CD4-positive, alpha-beta T cell (primary cell): ENCODE measurements at regions not wholly inside any gene's neighbourhood (a gene's known extent, or its start where the extent isn't known, plus 50 kb on each side); places are given as distances from the start of the nearest gene placed in this dataset.

Experiments used
- ATAC-seq: fragments of 200-7000 bp; cut with Tn5 transposase; one replicate; pipeline ENCODE4 v1.10.0; 2022; ENCODE audit warnings: mild to moderate bottlenecking; ENCODE audit not compliant: poor library complexity
- CTCF ChIA-PET: fragments of 350-600 bp; sonication (Branson Sonifier 250); formaldehyde crosslinking; loops from one replicate; lab custom pipeline; 2021; ENCODE audit warnings: antibody characterized with exemption, inconsistent platforms; lab: Charles Lee
- POLR2A ChIA-PET: fragments of 350-600 bp; sonication (Branson Sonifier 250); formaldehyde crosslinking; loops from one replicate; lab custom pipeline; 2021; ENCODE audit warnings: antibody characterized with exemption, inconsistent platforms; lab: Charles Lee
- DNase-seq, 14 experiments: peaks; one replicate each; pipeline ENCODE4 v3.0.0-alpha.2; 2013 to 2020; ENCODE audit warnings: mixed read lengths in 2 of 14
- H3K27ac ChIP-seq, 2 donors: one replicate each; pipeline versions ENCODE4 v1.5.1 to v1.7.0; 2013; ENCODE audit warnings: low read length in 2 of 2, low read depth in 1 of 2, mild to moderate bottlenecking in 1 of 2
- H3K27me3 ChIP-seq, 2 experiments: 1 replicate in 1 of 2; 2 replicates in 1 of 2; pipeline versions ENCODE4 v1.6.1 to v1.7.0; 2013; ENCODE audit warnings: low read length in 2 of 2, control low read depth in 1 of 2, mild to moderate bottlenecking in 1 of 2, moderate library complexity in 1 of 2; ENCODE audit not compliant: insufficient read depth in 2 of 2, control insufficient read depth in 1 of 2
- H3K36me3 ChIP-seq: one replicate; pipeline ENCODE4 v1.6.1; 2013; ENCODE audit warnings: low read length, control low read depth; ENCODE audit not compliant: insufficient read depth
- H3K4me1 ChIP-seq: one replicate; pipeline ENCODE4 v1.6.1; 2013; ENCODE audit warnings: low read length, control low read depth; ENCODE audit not compliant: insufficient read depth
- H3K4me3 ChIP-seq: one replicate; pipeline ENCODE4 v1.5.1; 2013; ENCODE audit warnings: mild to moderate bottlenecking, low read length, moderate library complexity
- H3K9me3 ChIP-seq, 2 experiments: 1 replicate in 1 of 2; 2 replicates in 1 of 2; pipeline versions ENCODE4 v1.6.1 to v1.7.0; 2013; ENCODE audit warnings: low read length in 2 of 2, mild to moderate bottlenecking in 2 of 2, control low read depth in 1 of 2, moderate library complexity in 1 of 2; ENCODE audit not compliant: control insufficient read depth in 1 of 2, insufficient read depth in 1 of 2
- H3K27ac Mint-ChIP-seq: one replicate; pipeline ENCODE4 v1.8.0; 2020; ENCODE audit warnings: mixed read lengths
- H3K27me3 Mint-ChIP-seq: one replicate; pipeline ENCODE4 v1.8.0; 2021; ENCODE audit warnings: mixed read lengths
- H3K36me3 Mint-ChIP-seq: one replicate; pipeline ENCODE4 v1.8.0; 2021; ENCODE audit warnings: low read depth, mixed read lengths
- H3K4me1 Mint-ChIP-seq: one replicate; pipeline ENCODE4 v1.8.0; 2021; ENCODE audit warnings: low read depth, mixed read lengths
- H3K4me3 Mint-ChIP-seq: one replicate; pipeline ENCODE4 v1.8.0; 2020; ENCODE audit warnings: mild to moderate bottlenecking, mixed read lengths
- H3K9me3 Mint-ChIP-seq: one replicate; pipeline ENCODE4 v1.8.0; 2020; ENCODE audit warnings: mixed read lengths
- intact Hi-C, 2 experiments: fragments of 100-400 bp; cut with DNase I in 1 of 2; cut with micrococcal nuclease in 1 of 2; formaldehyde crosslinking; loops; one replicate each; pipeline versions ENCODE4 v1.15.1 to v1.9.0; 2023 to 2025; cut with DNase I, micrococcal nuclease
- TF ChIP-seq, protein P1 (sequence below): fragments of 200-600 bp; IDR thresholded peaks from one replicate; pipeline ENCODE4 v1.8.0; 2022; ENCODE audit warnings: antibody characterized with exemption, mild to moderate bottlenecking

DNA sequence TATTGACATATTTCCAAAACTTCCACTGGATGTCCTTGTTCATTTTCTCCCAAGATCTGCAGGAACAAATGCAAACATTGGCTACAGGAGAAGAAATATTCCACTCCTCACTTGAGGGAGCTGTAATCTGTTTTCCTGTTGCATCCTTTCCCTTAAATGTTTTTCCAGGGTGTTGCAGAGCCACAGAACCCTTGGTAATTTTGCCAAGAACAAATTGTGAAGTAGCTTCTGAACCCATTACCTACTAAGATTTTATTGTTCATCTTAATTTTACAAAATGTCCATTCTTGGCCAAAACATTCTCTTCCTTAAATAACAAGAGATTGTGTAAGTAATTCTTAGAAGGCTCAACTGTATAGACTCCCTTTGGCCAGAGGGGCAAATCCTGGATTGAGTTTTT is 177.0 kb downstream of the GNAT3 start:
- Histone ChIP-seq H3K4me3 (no peak overlapping the region), H3K27ac (no peak overlapping the region), H3K36me3 (no peaks in the 10 kb centered on the region), H3K4me1 (no peaks in the 10 kb centered on the region), H3K9me3 (no peaks in the 10 kb centered on the region), H3K27me3 (no peaks in the 10 kb centered on the region)
- H3K27ac Mint-ChIP-seq = no peak overlapping the region
- intact Hi-C loops = no loop called here
- ChIA-PET CTCF (interaction anchor here (0.6 kb wide), 1 partner anchor 139 kb away, joined by 3 read pairs; no protein-coding TSS in a partner anchor), POLR2A (no interaction called here)
- H3K36me3 Mint-ChIP-seq = no peaks in the 10 kb centered on the region
- no peak for ATAC-seq
- TF ChIP-seq, protein P1, sequence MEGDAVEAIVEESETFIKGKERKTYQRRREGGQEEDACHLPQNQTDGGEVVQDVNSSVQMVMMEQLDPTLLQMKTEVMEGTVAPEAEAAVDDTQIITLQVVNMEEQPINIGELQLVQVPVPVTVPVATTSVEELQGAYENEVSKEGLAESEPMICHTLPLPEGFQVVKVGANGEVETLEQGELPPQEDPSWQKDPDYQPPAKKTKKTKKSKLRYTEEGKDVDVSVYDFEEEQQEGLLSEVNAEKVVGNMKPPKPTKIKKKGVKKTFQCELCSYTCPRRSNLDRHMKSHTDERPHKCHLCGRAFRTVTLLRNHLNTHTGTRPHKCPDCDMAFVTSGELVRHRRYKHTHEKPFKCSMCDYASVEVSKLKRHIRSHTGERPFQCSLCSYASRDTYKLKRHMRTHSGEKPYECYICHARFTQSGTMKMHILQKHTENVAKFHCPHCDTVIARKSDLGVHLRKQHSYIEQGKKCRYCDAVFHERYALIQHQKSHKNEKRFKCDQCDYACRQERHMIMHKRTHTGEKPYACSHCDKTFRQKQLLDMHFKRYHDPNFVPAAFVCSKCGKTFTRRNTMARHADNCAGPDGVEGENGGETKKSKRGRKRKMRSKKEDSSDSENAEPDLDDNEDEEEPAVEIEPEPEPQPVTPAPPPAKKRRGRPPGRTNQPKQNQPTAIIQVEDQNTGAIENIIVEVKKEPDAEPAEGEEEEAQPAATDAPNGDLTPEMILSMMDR = no peak
- H3K4me3 Mint-ChIP-seq = no peak overlapping the region
- no peaks in the 10 kb centered on the region for H3K4me1 Mint-ChIP-seq
- H3K27me3 Mint-ChIP-seq = no peaks in the 10 kb centered on the region
- DNase-seq = no peak
- no peaks in the 10 kb centered on the region for H3K9me3 Mint-ChIP-seq

DNA sequence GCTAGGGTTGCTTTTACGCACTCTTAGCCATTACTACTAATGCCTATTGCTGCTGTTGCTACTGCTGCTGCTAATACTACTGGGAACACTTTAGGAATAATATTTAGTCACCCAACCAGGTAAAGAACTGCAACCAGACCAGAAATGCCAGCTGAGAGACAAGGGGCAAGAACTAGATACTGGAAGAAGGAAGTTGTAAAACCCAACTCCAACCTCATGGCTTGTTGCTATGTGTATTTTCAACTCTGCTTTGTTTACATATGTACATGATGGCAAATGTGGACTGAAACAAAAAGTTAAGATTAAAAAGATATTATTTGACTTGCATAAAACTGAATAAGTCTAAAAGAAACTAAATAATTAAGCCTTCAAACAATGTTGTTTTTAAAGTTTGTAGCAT is 177.7 kb downstream of the GNAT3 start:
- no peaks in the 10 kb centered on the region for H3K9me3 ChIP-seq
- intact Hi-C loops = no loop called here
- no peak overlapping the region for H3K4me3 Mint-ChIP-seq
- H3K27ac Mint-ChIP-seq = no peak overlapping the region
- H3K36me3 Mint-ChIP-seq = no peaks in the 10 kb centered on the region
- TF ChIP-seq, protein P1 = no peak
- ATAC-seq = no peak
- H3K36me3 ChIP-seq = no peaks in the 10 kb centered on the region
- no peaks in the 10 kb centered on the region for H3K27me3 Mint-ChIP-seq
- H3K4me3 ChIP-seq = no peak overlapping the region
- H3K4me1 ChIP-seq = no peaks in the 10 kb centered on the region
- no peak for DNase-seq
- CTCF ChIA-PET = no interaction called here
- H3K27ac ChIP-seq = no peak overlapping the region
- no peaks in the 10 kb centered on the region for H3K9me3 Mint-ChIP-seq
- no peaks in the 10 kb centered on the region for H3K27me3 ChIP-seq
- H3K4me1 Mint-ChIP-seq = no peaks in the 10 kb centered on the region
- POLR2A ChIA-PET = no interaction called here

DNA sequence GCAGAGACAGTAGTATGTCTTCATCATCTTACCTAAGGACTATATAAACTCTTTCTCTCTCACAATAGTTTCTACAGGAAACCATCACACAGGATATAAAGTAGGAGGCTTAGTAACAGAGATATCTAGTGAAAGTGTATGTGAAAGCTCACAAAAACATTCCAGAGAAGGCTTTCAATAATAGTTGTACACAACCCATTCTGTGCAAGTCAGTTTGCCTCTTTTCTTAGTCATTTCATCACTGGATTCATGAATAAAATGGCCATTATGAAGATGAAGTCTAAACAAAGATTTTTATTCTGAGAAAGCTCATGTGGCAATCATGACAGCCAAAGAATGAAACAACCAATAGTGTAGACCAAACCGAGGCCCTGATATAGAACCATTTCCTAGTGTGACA is 178.8 kb downstream of the GNAT3 start:
- TF ChIP-seq, protein P1 = no peak
- intact Hi-C loops = no loop called here
- H3K9me3 ChIP-seq = peaks cover 0 to 5% of the 10 kb centered on the region in 2 experiments
- DNase-seq (no peak), ATAC-seq (no peak)
- Mint-ChIP-seq H3K27me3 (no peaks in the 10 kb centered on the region), H3K36me3 (no peaks in the 10 kb centered on the region), H3K4me3 (no peak overlapping the region), H3K4me1 (no peaks in the 10 kb centered on the region), H3K27ac (no peak overlapping the region), H3K9me3 (no peaks in the 10 kb centered on the region)
- H3K4me3 ChIP-seq = no peak overlapping the region
- CTCF ChIA-PET = no interaction called here
- no peaks in the 10 kb centered on the region for H3K4me1 ChIP-seq
- H3K27me3 ChIP-seq = no peaks in the 10 kb centered on the region
- no peaks in the 10 kb centered on the region for H3K36me3 ChIP-seq
- no peak overlapping the region for H3K27ac ChIP-seq
- POLR2A ChIA-PET = no interaction called here
